Liver (tissue), 8 donors: ENCODE measurements at regions not wholly inside any gene's neighbourhood (a gene's known extent, or its start where the extent isn't known, plus 50 kb on each side); places are given as distances from the start of the nearest gene placed in this dataset.

Experiments
- DNase-seq: peaks from one replicate; pipeline ENCODE4 v3.0.0-alpha.2; 2017; ENCODE audit warnings: low spot score
- H3K27ac ChIP-seq, 2 donors: one replicate each; pipeline ENCODE4 v1.7.0; 2013; ENCODE audit warnings: inconsistent platforms in 2 of 2, low read length in 2 of 2, control low read depth in 1 of 2, low read depth in 1 of 2, mild to moderate bottlenecking in 1 of 2
- H3K27me3 ChIP-seq, 4 donors: one replicate each; pipeline versions ENCODE4 v1.6.1 to v1.7.0; 2013; ENCODE audit warnings: low read length in 3 of 4, inconsistent platforms in 1 of 4, mild to moderate bottlenecking in 1 of 4, moderate library complexity in 1 of 4; ENCODE audit not compliant: control insufficient read depth in 4 of 4, insufficient read depth in 4 of 4
- H3K36me3 ChIP-seq, 4 donors: one replicate each; pipeline versions ENCODE4 v1.6.1 to v1.7.0; 2013; ENCODE audit warnings: low read length in 3 of 4, mild to moderate bottlenecking in 3 of 4, low read depth in 1 of 4, moderate library complexity in 1 of 4; ENCODE audit not compliant: control insufficient read depth in 4 of 4, insufficient read depth in 3 of 4
- H3K4me1 ChIP-seq, 4 donors: one replicate each; pipeline versions ENCODE4 v1.6.1 to v1.7.0; 2013; ENCODE audit warnings: low read length in 3 of 4, mild to moderate bottlenecking in 3 of 4, moderate library complexity in 1 of 4; ENCODE audit not compliant: control insufficient read depth in 4 of 4, insufficient read depth in 4 of 4
- H3K4me3 ChIP-seq, 3 donors: one replicate each; pipeline versions ENCODE4 v1.6.1 to v1.7.0; 2013; ENCODE audit warnings: low read length in 3 of 3, control low read depth in 1 of 3, low read depth in 1 of 3, mild to moderate bottlenecking in 1 of 3
- H3K9ac ChIP-seq, 2 donors: one replicate each; pipeline ENCODE4 v1.7.0; 2013; ENCODE audit warnings: low read length in 2 of 2, mild to moderate bottlenecking in 2 of 2, moderate library complexity in 2 of 2, control low read depth in 1 of 2, low read depth in 1 of 2
- H3K9me3 ChIP-seq, 4 donors: one replicate each; pipeline versions ENCODE4 v1.6.1 to v1.7.0; 2013; ENCODE audit warnings: low read length in 3 of 4; ENCODE audit not compliant: control insufficient read depth in 4 of 4
- EGR1 ChIP-seq, 2 donors: IDR thresholded peaks; 2 replicates each; pipeline ENCODE4 v1.6.1; 2016 to 2018; ENCODE audit warnings: antibody characterized with exemption in 2 of 2, low read depth in 2 of 2
- FOXA1 ChIP-seq: IDR thresholded peaks from 2 replicates; pipeline ENCODE4 v1.6.1; 2016; ENCODE audit warnings: antibody characterized with exemption
- FOXA2 ChIP-seq: IDR thresholded peaks from 2 replicates; pipeline ENCODE4 v1.6.1; 2016; ENCODE audit warnings: antibody characterized with exemption
- GABPA ChIP-seq, 2 donors: IDR thresholded peaks in 1 of 2; conservative IDR thresholded peaks in 1 of 2; 2 replicates each; pipeline ENCODE4 v1.6.1; 2016; ENCODE audit warnings: antibody characterized with exemption in 2 of 2, mild to moderate bottlenecking in 1 of 2, moderate library complexity in 1 of 2
- HNF4A ChIP-seq, 2 donors: conservative IDR thresholded peaks; 2 replicates each; pipeline ENCODE4 v1.6.1; 2016; ENCODE audit warnings: antibody characterized with exemption in 2 of 2, mild to moderate bottlenecking in 2 of 2
- JUND ChIP-seq, 2 donors: IDR thresholded peaks; 2 replicates each; pipeline ENCODE4 v1.6.1; 2016; ENCODE audit warnings: antibody characterized with exemption in 2 of 2
- NR2F2 ChIP-seq: IDR thresholded peaks from 2 replicates; pipeline ENCODE4 v1.6.1; 2016; ENCODE audit warnings: antibody characterized with exemption
- RAD21 ChIP-seq, 2 donors: IDR thresholded peaks; 2 replicates each; pipeline ENCODE4 v1.6.1; 2016; ENCODE audit warnings: antibody characterized with exemption in 2 of 2, mild to moderate bottlenecking in 2 of 2
- RXRA ChIP-seq, 2 donors: IDR thresholded peaks; 2 replicates each; pipeline ENCODE4 v1.6.1; 2017 to 2018; ENCODE audit warnings: antibody characterized with exemption in 2 of 2, mild to moderate bottlenecking in 1 of 2
- SP1 ChIP-seq: IDR thresholded peaks from 2 replicates; pipeline ENCODE4 v1.6.1; 2018; ENCODE audit warnings: antibody characterized with exemption, mild to moderate bottlenecking
- TAF1 ChIP-seq: conservative IDR thresholded peaks from 2 replicates; pipeline ENCODE4 v1.6.1; 2016; ENCODE audit warnings: antibody characterized with exemption, mild to moderate bottlenecking
- YY1 ChIP-seq: IDR thresholded peaks from 2 replicates; pipeline ENCODE4 v1.6.1; 2016; ENCODE audit warnings: antibody characterized with exemption, mild to moderate bottlenecking
- WGBS: extraction: QIAGEN DNeasy Blood & Tissue Kit; methylation state at CpG from one replicate; pipeline ENCODE4 v1.1.7; 2013; 5-methylcytosine and 5-hydroxymethylcytosine counted together
- TF ChIP-seq, protein P1 (sequence below): IDR thresholded peaks from 2 replicates; pipeline ENCODE4 v1.6.1; 2016; ENCODE audit warnings: antibody characterized with exemption
- TF ChIP-seq, protein P2 (sequence below): IDR thresholded peaks from 2 replicates; pipeline ENCODE4 v1.6.1; 2016; ENCODE audit warnings: antibody characterized with exemption
- TF ChIP-seq, protein P3 (sequence below): IDR thresholded peaks from 2 replicates; pipeline ENCODE4 v1.6.1; 2016; ENCODE audit warnings: antibody characterized with exemption, mild to moderate bottlenecking
- TF ChIP-seq, protein P4 (sequence below): fragments of 150-350 bp; IDR thresholded peaks from 2 replicates; pipeline ENCODE4 v1.5.1; 2017; ENCODE audit warnings: improper control_type of control experiment, low read depth, low read length; ENCODE audit not compliant: missing input control
- donor health status: healthy.
- donor health status: healthy.
- donor health status: healthy.
- donor health status: healthy.
- donor health status: healthy.

DNA sequence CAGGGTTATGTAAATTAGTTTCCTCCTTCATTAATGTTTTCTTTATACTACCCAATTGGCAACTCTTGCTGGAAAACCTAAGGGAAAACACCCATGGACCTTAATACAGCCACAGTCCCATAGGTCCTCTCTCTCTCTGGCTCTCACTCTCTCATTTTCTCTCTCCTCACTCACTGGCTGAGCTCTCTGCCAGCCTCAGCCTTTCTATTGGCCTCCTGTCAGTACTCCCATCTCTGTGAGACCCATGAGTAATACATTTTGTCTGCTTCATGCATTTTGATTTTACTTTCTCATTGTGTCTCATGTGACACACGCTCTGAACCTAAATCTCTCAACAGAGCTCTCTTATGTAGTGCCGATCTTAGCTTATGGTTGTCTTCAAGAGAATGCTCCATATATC is 907.5 kb downstream of the C6orf118 start:
- WGBS, result 95% methylated on average over 2 of the region's 2 CpGs
- H3K9ac ChIP-seq, result no peak overlapping the region
- DNase-seq, result no peak

DNA sequence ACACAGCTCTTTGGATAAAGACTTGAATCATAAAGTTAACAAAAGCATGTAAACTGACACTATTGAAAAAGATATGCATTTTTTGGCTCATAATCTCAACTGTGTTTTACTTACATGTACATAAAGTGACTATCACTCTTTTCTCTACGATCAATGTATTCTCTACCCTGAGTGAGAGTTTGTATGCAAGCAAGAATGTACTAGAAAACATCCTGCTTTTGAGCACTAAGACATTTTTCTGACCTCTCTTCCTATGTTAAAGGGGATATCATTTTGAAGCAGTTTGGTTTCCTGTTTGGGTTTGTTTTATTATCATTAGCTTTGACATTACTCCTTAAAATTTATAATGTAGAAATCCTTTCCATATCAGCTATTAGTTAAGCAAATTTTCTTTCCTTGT is 910.8 kb downstream of the C6orf118 start:
- TF ChIP-seq SP1, result no peak
- no peak for TF ChIP-seq TAF1
- TF ChIP-seq YY1, result no peak
- no peak for TF ChIP-seq RXRA (IDR thresholded peaks at IDR 0.05)
- TF ChIP-seq FOXA1, result no peak
- TF ChIP-seq, protein P1, sequence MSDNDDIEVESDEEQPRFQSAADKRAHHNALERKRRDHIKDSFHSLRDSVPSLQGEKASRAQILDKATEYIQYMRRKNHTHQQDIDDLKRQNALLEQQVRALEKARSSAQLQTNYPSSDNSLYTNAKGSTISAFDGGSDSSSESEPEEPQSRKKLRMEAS, result no peak
- no peak for TF ChIP-seq GABPA (IDR thresholded peaks at IDR 0.05 in 1 of 2, conservative IDR thresholded peaks at IDR 0.05 in 1 of 2)
- no peak for TF ChIP-seq FOXA2
- no peak for TF ChIP-seq HNF4A (conservative IDR thresholded peaks at IDR 0.05)
- TF ChIP-seq NR2F2, result no peak
- TF ChIP-seq EGR1 (IDR thresholded peaks at IDR 0.05; ENCODE audit: low read depth in 2 of 2), result no peak
- TF ChIP-seq, protein P2, sequence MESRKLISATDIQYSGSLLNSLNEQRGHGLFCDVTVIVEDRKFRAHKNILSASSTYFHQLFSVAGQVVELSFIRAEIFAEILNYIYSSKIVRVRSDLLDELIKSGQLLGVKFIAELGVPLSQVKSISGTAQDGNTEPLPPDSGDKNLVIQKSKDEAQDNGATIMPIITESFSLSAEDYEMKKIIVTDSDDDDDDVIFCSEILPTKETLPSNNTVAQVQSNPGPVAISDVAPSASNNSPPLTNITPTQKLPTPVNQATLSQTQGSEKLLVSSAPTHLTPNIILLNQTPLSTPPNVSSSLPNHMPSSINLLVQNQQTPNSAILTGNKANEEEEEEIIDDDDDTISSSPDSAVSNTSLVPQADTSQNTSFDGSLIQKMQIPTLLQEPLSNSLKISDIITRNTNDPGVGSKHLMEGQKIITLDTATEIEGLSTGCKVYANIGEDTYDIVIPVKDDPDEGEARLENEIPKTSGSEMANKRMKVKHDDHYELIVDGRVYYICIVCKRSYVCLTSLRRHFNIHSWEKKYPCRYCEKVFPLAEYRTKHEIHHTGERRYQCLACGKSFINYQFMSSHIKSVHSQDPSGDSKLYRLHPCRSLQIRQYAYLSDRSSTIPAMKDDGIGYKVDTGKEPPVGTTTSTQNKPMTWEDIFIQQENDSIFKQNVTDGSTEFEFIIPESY, result no peak
- no peak for TF ChIP-seq JUND (IDR thresholded peaks at IDR 0.05)
- TF ChIP-seq, protein P3, sequence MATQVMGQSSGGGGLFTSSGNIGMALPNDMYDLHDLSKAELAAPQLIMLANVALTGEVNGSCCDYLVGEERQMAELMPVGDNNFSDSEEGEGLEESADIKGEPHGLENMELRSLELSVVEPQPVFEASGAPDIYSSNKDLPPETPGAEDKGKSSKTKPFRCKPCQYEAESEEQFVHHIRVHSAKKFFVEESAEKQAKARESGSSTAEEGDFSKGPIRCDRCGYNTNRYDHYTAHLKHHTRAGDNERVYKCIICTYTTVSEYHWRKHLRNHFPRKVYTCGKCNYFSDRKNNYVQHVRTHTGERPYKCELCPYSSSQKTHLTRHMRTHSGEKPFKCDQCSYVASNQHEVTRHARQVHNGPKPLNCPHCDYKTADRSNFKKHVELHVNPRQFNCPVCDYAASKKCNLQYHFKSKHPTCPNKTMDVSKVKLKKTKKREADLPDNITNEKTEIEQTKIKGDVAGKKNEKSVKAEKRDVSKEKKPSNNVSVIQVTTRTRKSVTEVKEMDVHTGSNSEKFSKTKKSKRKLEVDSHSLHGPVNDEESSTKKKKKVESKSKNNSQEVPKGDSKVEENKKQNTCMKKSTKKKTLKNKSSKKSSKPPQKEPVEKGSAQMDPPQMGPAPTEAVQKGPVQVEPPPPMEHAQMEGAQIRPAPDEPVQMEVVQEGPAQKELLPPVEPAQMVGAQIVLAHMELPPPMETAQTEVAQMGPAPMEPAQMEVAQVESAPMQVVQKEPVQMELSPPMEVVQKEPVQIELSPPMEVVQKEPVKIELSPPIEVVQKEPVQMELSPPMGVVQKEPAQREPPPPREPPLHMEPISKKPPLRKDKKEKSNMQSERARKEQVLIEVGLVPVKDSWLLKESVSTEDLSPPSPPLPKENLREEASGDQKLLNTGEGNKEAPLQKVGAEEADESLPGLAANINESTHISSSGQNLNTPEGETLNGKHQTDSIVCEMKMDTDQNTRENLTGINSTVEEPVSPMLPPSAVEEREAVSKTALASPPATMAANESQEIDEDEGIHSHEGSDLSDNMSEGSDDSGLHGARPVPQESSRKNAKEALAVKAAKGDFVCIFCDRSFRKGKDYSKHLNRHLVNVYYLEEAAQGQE, result no peak
- WGBS, result 65% methylated on average over 1 of the region's 1 CpG
- DNase-seq, result no peak

More for the DNA sequence above, 907.5 kb downstream of the C6orf118 start:
- H3K4me1 ChIP-seq, result no peaks in the 10 kb centered on the region
- H3K4me3 ChIP-seq, result no peak overlapping the region
- TF ChIP-seq, protein P3, result no peak
- no peak for TF ChIP-seq JUND (IDR thresholded peaks at IDR 0.05)
- TF ChIP-seq RAD21 (IDR thresholded peaks at IDR 0.05), result no peak
- TF ChIP-seq, protein P4, sequence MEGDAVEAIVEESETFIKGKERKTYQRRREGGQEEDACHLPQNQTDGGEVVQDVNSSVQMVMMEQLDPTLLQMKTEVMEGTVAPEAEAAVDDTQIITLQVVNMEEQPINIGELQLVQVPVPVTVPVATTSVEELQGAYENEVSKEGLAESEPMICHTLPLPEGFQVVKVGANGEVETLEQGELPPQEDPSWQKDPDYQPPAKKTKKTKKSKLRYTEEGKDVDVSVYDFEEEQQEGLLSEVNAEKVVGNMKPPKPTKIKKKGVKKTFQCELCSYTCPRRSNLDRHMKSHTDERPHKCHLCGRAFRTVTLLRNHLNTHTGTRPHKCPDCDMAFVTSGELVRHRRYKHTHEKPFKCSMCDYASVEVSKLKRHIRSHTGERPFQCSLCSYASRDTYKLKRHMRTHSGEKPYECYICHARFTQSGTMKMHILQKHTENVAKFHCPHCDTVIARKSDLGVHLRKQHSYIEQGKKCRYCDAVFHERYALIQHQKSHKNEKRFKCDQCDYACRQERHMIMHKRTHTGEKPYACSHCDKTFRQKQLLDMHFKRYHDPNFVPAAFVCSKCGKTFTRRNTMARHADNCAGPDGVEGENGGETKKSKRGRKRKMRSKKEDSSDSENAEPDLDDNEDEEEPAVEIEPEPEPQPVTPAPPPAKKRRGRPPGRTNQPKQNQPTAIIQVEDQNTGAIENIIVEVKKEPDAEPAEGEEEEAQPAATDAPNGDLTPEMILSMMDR, result no peak
- no peaks in the 10 kb centered on the region for H3K9me3 ChIP-seq
- H3K27me3 ChIP-seq, result no peaks in the 10 kb centered on the region
- H3K27ac ChIP-seq, result no peak overlapping the region
- no peaks in the 10 kb centered on the region for H3K36me3 ChIP-seq

More for the DNA sequence above, 910.8 kb downstream of the C6orf118 start:
- H3K36me3 ChIP-seq, result no peaks in the 10 kb centered on the region
- H3K27me3 ChIP-seq, result no peaks in the 10 kb centered on the region
- no peak overlapping the region for H3K27ac ChIP-seq
- no peaks in the 10 kb centered on the region for H3K9me3 ChIP-seq
- H3K4me1 ChIP-seq, result peaks cover 0 to 4% (median under 1%) of the 10 kb centered on the region in 4 donors
- H3K9ac ChIP-seq, result no peak overlapping the region
- no peak overlapping the region for H3K4me3 ChIP-seq
